HG02840 (cell line): ENCODE measurements at regions not wholly inside any gene's neighbourhood (a gene's known extent, or its start where the extent isn't known, plus 50 kb on each side); places are given as distances from the start of the nearest gene placed in this dataset.

ENCODE experiments used
- ATAC-seq: cut with Tn5 transposase; IDR thresholded peaks from one replicate; pipeline ENCODE4 v1.9.1; 2021; ENCODE audit warnings: mild to moderate bottlenecking, moderate library complexity, moderate number of reproducible peaks; ENCODE audit not compliant: unreplicated experiment, low FRiP score

DNA sequence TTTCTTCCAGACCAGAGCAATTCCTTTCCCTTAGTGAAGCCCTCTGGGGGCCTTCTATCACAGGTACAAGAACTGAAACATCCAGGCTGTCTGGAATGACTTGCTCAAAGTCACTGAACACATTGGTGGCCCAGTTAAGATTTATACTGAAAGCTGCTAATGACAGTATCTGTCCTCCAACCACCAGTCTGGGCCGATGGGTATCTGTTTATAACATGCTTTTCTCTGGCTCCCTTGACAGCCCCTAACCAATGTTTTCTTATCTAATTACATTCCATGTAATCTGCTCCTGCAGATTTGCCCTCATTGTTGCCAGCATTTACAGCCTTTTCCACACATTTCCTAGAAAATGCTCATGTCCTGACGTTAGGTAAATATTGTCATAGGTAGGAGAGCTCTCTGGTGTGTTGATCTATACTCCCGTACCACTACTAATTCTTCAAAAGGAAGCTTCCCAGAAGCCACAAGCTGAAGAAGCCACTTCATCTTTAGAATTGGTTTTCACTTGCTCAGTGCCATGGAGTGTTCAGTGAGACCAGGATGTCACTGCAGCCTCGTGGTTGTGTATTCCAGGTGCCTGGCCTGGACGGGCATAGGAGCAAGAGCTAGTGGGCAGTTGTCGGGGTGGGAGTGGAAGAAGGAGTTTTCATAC lies 163.9 kb downstream of the TSEN15 start:
- ATAC-seq = no peak

DNA sequence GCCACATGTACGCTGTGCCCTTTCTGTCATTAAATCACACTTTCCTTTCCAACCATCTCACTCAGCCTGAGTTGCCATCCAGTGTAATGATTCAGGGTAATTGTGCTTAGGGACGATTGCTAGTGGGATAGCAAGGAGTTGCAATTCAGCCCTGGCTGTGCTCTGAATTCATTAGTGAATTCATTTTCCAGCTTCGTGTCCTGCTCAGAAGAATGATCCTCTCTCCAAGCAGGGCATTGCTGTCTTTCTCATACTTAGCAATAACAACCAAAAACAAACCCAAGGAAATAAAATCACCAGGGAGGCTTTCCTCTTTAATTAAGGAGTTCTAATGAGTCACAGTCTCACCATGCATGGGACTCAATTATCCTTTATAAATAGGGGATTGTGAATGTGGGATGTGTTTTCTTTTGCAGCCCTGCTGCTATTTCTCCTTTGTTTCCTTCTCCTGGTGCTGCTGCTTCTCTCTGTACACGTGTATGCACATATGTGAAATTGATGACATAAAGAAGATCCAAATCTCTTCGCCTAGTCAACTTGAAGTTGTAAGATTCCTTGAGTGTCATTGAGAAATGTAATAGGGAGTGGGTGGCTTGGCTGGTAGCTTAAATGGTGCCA lies 167.0 kb downstream of the TSEN15 start:
- ATAC-seq = no peak

DNA sequence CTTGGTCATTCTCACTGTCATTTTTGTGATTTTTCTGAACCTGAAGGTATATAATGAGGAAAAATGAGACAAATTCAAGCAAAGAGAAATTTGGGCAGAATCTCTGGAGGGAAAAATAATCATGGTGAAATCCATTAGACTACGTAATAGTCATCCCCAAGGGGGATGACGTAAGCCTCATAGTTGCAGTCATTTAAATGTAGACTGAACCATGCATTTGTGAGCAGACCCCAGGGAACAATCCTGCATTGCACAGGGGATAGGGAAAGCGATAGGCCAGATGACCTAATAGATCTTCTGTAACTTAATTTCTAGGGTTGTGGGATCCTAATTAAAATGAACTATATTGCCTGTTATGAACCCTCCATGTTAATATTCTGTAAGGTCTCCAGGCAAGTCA lies 167.4 kb upstream of the C1orf21 start:
- ATAC-seq = no peak

DNA sequence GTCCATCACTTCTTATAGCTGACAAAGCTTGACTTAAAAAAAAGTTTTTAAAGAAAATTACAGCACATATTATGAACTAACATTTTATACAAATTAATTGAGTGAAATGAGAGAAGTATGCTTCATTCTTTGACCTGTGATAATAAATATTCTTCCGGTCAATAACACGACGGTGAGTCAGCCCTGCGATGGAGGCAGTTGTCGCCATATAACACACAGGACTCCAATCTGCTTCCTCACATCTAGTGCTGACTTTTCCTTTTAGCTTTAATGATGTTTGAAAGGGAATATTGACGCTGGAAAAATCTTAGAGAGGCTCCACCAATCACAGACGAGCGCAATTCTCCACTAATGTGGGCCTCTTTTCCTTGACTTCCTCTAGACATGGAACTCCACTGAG lies 166.9 kb upstream of the C1orf21 start:
- ATAC-seq = no peak

DNA sequence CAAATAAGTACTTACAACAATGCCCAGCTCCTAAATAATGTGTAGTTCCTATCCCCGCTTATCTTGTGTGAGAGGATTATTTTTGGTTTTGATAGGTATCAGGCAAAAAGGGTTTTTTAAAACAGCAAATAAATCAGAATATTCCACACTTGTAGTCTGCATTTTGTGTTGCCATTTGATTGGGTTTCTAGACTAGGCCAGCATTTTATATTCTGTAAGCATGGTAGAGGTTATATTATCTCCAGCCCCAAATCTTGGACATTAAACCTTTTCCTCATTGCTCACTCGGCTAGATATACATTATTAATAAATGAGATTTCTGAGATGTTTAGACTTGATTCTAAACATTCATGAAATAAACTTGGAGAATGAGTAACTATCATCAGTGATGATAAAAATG lies 165.7 kb upstream of the C1orf21 start:
- no peak for ATAC-seq

DNA sequence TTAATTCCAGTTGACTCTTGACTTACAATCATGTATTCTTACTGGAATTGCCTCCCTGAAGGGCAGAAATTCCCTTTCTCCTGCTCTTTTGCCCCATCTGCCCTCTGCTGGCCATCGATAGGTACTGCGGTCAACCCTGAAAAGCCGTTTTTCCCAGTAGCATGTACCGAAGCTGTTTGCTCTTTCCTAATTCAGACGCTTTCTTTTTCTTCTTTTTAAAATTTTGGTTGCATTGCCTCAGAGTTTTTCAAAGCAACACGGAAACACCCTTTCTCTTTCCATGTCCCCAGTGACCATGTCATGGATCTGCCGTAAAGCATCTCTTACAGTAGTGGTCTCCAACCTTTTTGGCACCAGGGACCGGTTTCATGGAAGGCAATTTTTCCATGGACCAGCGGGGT lies 164.2 kb upstream of the C1orf21 start:
- ATAC-seq = no peak

DNA sequence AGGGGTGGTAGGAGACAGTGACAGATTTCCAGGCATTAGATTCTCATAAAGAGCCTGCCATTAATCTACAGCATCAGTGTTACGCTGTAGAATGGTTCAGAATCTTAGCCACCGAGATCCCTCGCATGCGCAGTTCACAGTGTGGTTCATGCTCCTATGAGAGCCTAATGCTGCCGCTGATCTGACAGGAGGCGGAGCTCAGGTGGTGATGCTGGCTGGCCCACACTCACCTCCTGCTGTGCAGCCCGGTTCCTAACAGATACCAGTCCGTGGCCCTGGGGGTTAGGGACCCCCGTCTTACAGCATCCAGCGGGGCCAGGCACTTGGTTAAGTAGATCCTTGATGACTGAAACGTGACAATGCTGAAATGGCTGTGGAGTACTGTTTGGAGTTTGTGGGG lies 163.6 kb upstream of the C1orf21 start:
- ATAC-seq = no peak

DNA sequence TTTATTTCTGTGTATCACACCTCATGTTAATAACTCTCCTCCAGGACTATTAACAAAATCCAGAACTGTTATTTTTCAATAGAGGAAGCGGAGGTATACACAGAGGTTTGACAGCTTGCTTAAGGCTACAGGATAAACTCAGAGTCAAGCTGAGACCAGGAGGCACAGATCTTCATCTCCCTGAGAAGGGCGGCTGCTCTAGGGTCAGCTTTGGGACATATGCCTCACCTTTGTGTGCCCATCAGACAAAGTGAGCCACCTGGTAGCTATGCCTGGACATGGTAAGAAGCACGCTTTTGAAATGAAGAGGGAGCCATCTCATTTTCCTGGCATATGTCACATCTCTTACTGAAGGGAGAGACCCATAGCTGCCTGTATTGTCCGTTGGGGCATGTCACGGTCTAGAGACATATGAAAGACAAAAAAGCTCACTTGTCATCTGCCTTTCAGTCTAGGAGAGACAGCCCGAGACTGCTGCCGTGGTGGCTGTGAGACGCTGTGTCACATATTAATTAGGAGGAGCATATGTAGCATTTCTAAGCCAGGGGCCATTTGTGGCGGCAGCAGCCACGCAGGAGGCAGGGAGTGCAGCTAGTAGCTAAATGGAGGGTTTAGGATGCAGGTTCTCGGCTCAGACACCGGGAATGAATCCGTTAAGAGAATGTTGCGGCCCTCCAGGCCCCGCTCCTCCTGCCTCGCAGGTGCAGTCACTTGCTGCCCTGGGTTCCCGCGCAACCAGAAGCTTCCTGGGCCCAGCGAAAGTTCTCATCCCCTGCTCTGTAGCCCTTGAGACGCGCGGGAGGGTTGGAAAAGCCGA lies 161.3 kb upstream of the C1orf21 start:
- no peak for ATAC-seq

DNA sequence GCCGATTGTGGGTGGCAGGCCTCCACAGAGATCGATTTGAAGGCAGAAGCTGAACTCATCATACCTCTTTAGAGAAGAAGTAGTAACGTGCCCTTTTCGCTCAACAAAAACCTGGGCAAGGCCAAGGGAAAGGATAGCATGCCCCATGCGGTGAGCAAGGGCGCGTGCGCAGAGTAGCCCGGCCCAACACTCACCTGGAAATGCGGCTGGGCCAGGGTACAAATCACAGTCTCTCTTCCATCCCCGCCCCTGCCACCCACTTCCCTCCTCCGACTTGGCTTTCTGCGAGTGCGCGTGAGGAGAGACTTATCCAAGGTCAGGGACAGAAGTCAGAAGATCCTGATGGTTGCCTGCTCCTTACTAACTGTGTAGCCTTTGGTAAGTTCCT lies 160.7 kb upstream of the C1orf21 start:
- ATAC-seq = no peak

DNA sequence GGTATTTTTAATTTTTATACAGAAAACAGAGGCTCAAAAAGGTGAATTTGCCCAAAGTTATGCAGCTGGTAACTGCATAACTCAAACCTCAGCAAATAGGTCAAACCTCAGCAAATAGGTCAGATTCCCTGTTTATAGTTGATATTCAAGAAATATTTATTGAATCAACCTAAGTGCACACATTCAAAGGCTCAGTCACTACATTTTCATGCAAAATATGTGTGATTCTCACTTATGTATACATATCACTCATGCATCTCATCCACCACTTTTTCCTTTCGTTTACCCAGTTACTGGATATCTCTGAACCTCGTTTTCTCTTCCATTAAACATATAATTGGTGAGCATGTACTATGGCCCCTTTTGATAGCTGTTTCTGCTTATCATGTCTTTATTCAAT lies 158.3 kb upstream of the C1orf21 start:
- ATAC-seq = no peak

DNA sequence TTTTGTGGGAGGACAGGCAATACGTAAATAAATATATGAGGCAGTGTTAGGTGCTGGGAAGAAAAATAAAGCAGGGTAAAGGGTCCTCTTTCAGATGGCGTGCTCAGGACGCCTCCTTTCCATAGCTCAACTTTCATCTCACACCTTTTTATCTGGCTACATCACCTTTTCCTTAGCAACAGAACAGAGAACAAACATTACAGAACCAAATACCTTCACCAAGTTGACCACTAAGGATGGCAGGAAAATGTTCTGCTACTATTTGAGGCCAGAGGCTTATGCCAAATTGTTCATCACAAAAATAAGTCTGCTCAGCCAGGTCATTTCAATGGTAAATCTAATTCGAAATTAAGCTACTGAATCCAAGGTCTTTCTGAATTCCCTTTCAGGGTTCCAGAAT lies 149.2 kb upstream of the C1orf21 start:
- ATAC-seq = no peak

DNA sequence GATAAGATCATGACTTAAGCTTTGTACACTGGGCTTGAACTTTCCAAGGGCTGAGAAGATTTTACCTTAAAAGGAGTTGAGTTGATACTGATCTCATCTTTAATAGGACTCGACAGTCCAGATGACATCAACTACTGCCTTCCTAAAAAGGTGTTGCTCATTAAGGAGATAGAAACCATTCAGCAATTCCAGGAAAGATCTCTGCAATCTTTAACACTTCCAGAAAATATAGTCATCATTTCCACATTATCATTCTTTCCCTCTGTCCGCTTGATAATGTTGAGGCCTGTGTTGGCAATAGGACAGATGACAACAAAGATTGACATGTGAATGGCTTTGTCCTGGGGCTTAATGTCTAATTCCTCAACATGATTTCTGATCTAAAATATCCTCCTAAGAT lies 145.4 kb upstream of the C1orf21 start:
- ATAC-seq = no peak

DNA sequence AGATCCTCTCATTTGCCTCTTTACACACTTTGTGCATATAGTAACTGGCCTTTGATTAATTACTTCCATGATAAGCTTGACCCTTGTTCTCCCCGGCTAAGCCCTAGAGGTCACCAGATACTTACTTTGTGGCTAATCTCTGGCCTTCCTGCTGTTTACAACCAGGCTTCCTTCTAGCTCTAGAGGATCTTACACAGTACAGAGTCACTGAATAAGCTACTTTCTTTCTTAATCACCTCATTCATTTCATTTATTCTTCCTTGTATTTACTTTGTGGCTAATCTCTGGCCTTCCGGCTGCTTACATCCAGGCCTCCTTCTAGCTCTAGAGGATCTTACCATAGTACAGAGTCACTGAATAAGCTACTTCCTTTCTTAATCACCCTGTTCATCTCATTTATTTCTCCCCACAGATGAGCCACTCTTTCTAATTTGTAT lies 144.3 kb upstream of the C1orf21 start:
- ATAC-seq = no peak

DNA sequence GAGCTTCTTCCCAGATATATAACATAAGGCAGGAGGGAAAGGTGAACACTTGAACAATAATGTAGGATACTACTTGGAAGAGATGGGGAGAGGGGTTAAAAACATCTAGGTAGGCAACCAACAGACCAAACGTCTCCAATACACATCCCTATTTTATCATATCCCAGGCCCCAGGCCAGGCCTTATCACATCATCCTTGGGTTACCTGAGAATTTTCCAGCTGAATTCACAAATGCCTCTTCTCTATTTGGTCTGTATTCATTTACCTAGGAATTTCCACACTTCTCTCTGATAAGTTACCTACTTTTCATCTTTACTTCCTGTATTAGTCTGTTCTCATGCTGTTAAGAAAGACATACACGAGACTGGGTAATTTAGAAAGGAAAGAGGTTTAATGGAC lies 141.9 kb upstream of the C1orf21 start:
- ATAC-seq = no peak

DNA sequence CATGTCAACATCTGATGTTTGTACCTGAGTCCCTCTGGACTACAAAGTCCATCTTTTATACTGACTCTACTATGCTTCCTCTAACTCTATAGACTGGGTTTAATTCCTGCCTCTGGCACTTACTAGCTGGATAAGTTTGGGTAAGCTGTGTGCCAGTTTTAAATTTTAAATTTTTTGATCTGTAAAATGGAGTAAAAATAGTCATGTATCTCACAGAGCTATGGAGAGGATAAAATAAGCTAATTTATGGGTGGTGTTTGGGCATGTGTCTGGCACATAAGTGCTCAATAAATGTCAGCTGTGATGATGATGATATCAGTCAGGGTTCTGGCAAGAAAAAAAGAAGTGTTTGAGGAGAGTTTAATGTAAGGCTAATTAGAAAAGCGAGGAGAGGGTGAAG lies 139.2 kb upstream of the C1orf21 start:
- no peak for ATAC-seq

DNA sequence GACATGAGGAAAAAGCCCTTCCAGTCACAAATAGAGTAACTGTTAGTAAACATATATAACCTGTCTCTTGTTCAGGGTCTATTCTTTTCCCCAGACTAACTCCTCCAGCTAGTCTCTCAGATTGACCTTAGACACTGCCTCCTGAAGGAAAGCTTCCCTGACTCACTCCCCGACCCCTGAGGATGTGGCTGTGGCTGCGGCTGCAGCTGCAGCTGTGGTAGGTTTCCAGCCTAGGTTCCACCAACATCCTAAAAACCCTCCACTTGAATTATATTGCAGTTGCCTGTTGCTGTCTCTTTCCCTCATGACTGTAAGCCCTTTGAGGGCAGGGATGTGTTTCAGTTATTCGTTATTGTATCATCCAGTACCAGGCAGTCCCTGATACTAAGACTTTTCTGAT lies 132.9 kb upstream of the C1orf21 start:
- ATAC-seq = no peak

DNA sequence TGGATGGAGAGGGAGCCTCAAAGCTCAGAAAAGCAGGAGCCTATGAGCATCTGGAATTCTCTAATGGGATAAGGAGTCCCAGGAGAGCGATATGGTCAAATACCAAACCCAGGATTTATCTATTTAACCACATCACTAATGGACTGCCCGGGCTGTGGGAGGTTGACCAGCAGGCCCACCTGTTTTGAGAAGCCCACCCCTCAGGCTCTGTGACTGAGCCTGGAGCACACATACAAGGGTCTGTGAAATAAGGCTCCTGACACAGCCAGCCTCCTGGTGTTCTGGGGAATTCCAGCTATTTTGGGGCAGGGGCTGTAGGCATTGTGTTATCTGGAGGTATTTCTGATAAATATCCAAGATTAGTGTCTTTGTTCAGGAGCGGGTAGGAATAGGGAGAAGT lies 132.0 kb upstream of the C1orf21 start:
- ATAC-seq = no peak

DNA sequence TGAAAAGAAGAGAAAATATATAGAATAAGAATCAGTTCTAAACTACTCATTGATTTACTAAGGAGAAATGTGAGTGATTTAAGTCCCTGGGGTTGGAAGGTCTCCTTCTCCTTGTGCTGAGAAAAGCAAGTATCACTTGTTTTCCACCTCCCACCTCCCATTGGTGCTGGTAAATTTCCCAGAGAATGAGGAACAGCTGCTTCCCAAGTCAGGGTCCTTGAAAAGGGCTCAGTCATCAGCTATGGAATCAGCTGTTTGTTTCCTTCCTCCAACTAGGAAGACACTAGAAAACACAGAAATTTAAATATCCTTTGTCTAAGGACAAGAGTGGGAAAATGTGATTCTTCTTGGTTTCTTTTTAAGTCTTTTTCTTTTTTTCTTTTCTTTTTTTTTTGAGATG lies 131.3 kb upstream of the C1orf21 start:
- no peak for ATAC-seq

DNA sequence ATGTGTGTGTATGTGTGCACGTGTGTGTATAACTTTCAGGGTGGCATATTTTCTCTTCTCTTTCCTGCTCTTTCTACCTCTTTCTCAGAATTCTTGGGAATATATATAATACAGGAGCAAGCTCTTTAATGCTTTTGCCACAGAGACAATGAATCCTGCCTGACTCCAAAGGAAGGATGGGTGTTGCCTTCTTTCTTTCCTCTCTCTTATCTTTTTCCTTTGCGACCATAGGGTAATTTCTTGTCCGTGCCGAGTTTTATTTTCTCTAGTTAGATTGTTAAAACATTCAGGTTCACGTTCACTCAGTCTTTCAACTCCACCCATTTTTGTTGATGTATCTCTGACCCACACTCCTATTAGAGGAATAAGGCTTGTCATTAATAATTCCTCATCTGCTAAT lies 129.0 kb upstream of the C1orf21 start:
- no peak for ATAC-seq

DNA sequence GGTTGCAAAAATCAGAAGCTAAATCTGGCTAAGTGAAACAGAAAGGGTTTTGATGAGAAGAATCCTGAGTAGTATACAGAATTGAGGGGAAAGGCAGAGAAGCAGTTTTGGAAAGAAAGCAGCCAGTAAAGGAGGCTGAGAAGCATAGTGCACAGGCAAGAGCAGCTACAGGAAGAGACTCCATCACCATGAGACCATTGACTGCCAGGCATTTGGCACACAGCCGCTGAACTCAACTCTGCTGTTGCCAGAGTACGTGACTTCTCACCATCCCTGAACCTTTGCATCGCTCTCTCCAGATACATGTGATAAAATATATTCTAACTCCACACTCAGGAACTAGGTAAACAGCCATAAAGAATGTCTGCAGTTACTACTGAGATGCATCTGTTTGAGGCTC lies 128.3 kb upstream of the C1orf21 start:
- no peak for ATAC-seq

DNA sequence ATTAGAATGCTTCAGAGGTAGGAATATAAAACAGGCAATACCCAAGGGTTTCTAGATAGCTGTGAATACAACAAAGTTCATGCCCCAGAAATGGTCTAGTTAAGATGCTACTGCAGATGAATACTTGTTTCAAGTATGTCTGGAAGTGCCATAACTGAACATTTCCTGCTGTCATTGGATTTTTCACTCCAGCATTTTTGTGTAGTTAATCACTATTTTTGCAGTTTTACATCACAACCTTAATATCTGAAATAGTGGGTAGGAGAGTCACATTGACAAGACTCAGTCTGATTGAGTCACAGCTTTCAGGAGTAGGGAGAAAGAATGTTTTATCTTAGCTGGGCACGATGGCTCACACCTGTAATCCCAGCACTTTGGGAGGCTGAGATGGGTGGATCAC lies 126.4 kb upstream of the C1orf21 start:
- ATAC-seq = no peak

DNA sequence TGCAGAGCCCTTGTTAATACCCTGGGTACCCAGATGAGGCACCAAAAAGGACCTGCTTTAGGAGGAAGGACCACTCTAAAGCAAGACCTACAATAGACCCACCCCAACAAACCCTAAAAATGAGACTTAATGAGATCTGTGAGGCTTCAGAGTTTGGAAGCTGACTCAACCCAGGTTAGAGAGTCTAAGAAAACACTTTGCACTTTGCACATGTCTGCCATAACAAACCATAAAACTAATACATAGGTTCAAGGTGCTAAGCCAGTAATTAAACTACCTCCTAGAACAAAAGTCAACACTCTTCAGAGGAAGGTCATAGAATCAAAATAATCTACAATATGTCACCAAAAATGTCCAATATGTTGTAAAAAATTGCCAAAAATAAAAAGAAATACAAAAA lies 124.7 kb upstream of the C1orf21 start:
- ATAC-seq = no peak
